ENCODE measurements at regions not wholly inside any gene's neighbourhood (a gene's known extent, or its start where the extent isn't known, plus 50 kb on each side); places are given as distances from the start of the nearest gene placed in this dataset.

DNA sequence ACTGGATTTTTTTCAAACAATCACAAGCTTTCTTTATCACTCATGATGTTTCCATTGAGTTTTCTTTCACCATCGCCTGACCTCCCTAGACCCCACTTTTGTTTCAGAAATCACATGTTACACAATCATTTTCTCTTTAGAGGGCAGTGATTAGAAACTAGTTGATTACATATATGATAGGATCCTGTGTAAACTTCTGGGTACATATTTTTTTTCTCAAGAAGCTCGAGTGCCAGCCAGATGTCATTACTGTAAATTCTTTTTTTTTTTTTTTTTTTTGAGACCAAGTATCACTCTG, 62.4 kb upstream of the PSMA6 start:
- Histone ChIP-seq H3K9me2 (ENCODE audit: low read depth, low read length) (no peaks in the 10 kb centered on the region), H3K27me3 (ENCODE audit: insufficient read depth, low read length) (no peaks in the 10 kb centered on the region), H3K79me2 (ENCODE audit: insufficient read depth, low read length) (no peaks in the 10 kb centered on the region), H3K4me1 (ENCODE audit: insufficient read depth, low read length, severe bottlenecking) (no peaks in the 10 kb centered on the region), H3K4me2 (ENCODE audit: low read length) (no peak overlapping the region), H4K20me1 (ENCODE audit: insufficient read depth, low read length) (no peaks in the 10 kb centered on the region), H3K9me3 (ENCODE audit: low read length) (no peaks in the 10 kb centered on the region), H3K27ac (ENCODE audit: low read depth, low read length, poor library complexity, severe bottlenecking) (no peak overlapping the region), H3K9ac (ENCODE audit: low read length) (no peak overlapping the region), H3F3A (ENCODE audit: insufficient read depth, low read length) (no peaks in the 10 kb centered on the region), H3K4me3 (ENCODE audit: low read depth, low read length, poor library complexity, severe bottlenecking) (no peak overlapping the region), H3K36me3 (ENCODE audit: insufficient read depth, low read length) (no peaks in the 10 kb centered on the region), H2AFZ (ENCODE audit: low read length) (no peak overlapping the region)
- TF ChIP-seq, protein P1, sequence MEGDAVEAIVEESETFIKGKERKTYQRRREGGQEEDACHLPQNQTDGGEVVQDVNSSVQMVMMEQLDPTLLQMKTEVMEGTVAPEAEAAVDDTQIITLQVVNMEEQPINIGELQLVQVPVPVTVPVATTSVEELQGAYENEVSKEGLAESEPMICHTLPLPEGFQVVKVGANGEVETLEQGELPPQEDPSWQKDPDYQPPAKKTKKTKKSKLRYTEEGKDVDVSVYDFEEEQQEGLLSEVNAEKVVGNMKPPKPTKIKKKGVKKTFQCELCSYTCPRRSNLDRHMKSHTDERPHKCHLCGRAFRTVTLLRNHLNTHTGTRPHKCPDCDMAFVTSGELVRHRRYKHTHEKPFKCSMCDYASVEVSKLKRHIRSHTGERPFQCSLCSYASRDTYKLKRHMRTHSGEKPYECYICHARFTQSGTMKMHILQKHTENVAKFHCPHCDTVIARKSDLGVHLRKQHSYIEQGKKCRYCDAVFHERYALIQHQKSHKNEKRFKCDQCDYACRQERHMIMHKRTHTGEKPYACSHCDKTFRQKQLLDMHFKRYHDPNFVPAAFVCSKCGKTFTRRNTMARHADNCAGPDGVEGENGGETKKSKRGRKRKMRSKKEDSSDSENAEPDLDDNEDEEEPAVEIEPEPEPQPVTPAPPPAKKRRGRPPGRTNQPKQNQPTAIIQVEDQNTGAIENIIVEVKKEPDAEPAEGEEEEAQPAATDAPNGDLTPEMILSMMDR (IDR thresholded peaks at IDR 0.05; ENCODE audit: low read length), result no peak
- TF ChIP-seq EZH2 (IDR thresholded peaks at IDR 0.05; ENCODE audit: borderline replicate concordance, low read length), result no peak

DNA sequence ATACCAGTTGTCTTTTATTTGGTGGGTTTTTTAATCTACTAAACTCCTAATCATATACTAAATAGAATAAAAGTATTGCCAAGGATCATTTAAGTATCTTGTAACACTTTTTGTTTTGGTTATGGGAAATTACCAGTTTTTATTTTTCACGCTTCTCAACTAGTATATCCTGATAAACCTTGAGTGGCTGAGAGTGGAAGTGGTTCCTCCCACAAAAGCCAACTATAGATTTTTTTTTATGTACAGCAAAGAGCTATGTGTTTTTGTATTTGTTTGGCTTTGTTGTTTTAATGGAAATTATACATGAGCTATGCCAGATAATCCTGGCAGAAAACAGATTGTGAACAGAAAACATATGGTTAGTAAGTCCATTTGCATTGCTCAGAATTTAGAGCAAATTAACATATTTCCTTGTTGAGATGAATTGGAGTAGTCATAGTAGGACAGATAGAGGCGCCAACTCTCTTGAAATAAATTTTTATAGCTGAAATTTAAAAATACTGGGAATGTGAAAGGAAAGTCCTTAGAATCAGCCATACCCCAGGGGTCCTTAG, 60.9 kb upstream of the PSMA6 start:
- no peaks in the 10 kb centered on the region for H3K36me3 ChIP-seq (ENCODE audit: insufficient read depth, low read length)
- TF ChIP-seq, protein P1 (IDR thresholded peaks at IDR 0.05; ENCODE audit: low read length), result no peak
- TF ChIP-seq EZH2 (IDR thresholded peaks at IDR 0.05; ENCODE audit: borderline replicate concordance, low read length), result no peak
- no peak overlapping the region for H2AFZ ChIP-seq (ENCODE audit: low read length)

DNA sequence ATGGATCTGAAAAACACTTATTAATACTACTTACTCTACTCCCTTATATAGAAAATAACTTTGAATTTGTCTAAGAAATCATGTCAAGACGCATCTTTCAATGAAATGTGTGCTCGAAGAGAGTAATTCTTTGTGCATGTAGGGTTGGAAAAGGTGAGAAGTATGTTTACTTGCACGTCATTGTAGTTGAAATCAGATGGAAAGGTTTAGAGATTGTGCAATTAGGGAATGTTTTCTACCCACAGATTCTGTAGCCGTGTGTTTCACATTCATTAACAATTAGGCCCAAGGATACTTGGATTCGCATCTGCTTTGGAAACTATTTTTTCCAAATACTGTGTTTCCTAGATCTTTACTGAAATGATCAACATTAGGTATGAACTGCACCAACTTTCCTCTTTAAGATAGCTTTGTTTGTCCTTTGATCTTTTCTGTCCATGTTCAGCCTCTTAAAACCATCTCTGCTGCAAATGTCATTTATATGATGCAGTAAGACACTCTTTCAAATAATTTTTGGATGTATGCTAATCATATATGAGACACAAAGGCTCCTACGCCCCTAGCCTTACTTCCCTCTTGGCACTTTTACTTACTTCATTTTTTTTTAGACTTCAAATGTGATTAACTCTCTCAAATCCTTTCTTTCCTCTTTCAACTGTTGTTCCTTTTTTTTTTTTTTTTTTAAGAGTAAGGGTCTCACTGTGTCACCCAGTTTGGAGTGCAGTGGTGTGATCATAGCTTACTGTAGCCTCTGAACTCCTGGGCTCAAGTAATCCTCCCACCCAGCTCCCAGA, 58.0 kb upstream of the PSMA6 start:
- Histone ChIP-seq H3K9me2 (ENCODE audit: low read depth, low read length) (no peaks in the 10 kb centered on the region), H3F3A (ENCODE audit: insufficient read depth, low read length) (no peaks in the 10 kb centered on the region), H4K20me1 (ENCODE audit: insufficient read depth, low read length) (no peaks in the 10 kb centered on the region), H2AFZ (ENCODE audit: low read length) (no peak overlapping the region), H3K36me3 (ENCODE audit: insufficient read depth, low read length) (no peaks in the 10 kb centered on the region), H3K9ac (ENCODE audit: low read length) (no peak overlapping the region), H3K4me3 (ENCODE audit: low read depth, low read length, poor library complexity, severe bottlenecking) (no peak overlapping the region), H3K4me1 (ENCODE audit: insufficient read depth, low read length, severe bottlenecking) (no peaks in the 10 kb centered on the region), H3K4me2 (ENCODE audit: low read length) (no peak overlapping the region), H3K79me2 (ENCODE audit: insufficient read depth, low read length) (no peaks in the 10 kb centered on the region), H3K27ac (ENCODE audit: low read depth, low read length, poor library complexity, severe bottlenecking) (no peak overlapping the region), H3K9me3 (ENCODE audit: low read length) (no peaks in the 10 kb centered on the region), H3K27me3 (ENCODE audit: insufficient read depth, low read length) (no peaks in the 10 kb centered on the region)
- TF ChIP-seq EZH2 (IDR thresholded peaks at IDR 0.05; ENCODE audit: borderline replicate concordance, low read length), result no peak
- TF ChIP-seq, protein P1 (IDR thresholded peaks at IDR 0.05; ENCODE audit: low read length), result no peak

More for the DNA sequence above, 60.9 kb upstream of the PSMA6 start:
- Histone ChIP-seq H3K9me3 (ENCODE audit: low read length) (no peaks in the 10 kb centered on the region), H3F3A (ENCODE audit: insufficient read depth, low read length) (no peaks in the 10 kb centered on the region), H3K79me2 (ENCODE audit: insufficient read depth, low read length) (no peaks in the 10 kb centered on the region), H3K9me2 (ENCODE audit: low read depth, low read length) (no peaks in the 10 kb centered on the region), H4K20me1 (ENCODE audit: insufficient read depth, low read length) (no peaks in the 10 kb centered on the region), H3K27me3 (ENCODE audit: insufficient read depth, low read length) (no peaks in the 10 kb centered on the region), H3K4me2 (ENCODE audit: low read length) (no peak overlapping the region), H3K4me3 (ENCODE audit: low read depth, low read length, poor library complexity, severe bottlenecking) (no peak overlapping the region), H3K4me1 (ENCODE audit: insufficient read depth, low read length, severe bottlenecking) (no peaks in the 10 kb centered on the region), H3K27ac (ENCODE audit: low read depth, low read length, poor library complexity, severe bottlenecking) (no peak overlapping the region), H3K9ac (ENCODE audit: low read length) (no peak overlapping the region)

Data from OCI-LY1 (cell line).